Activated CD4-positive, CD25-positive, alpha-beta regulatory T cell treated with anti-CD3 and anti-CD28 coated beads, Interleukin-2, amount 50 U/mL, for 72 hours (primary cell): ENCODE measurements at regions not wholly inside any gene's neighbourhood (a gene's known extent, or its start where the extent isn't known, plus 50 kb on each side); places are given as distances from the start of the nearest gene placed in this dataset.
"Not testable (repeated sequence)": the region's sequence is repeated elsewhere in the genome, so short reads cannot be mapped to it uniquely, and the experiment has no call there.

ENCODE experiments used
- DNase-seq: peaks from one replicate; pipeline ENCODE4 v3.0.0; 2021

- no peak for DNase-seq
These were observed 496.4 kb downstream of the KIF20B start for GRCh38 chr10:90197766-90198165.

GRCh38 chr10:90199093-90199492, 497.7 kb downstream of the KIF20B start:
- no peak for DNase-seq

- DNase-seq, result no peak
These were observed 498.1 kb downstream of the KIF20B start for GRCh38 chr10:90199513-90199912.

GRCh38 chr10:90204131-90204955, 503.0 kb downstream of the KIF20B start:
- DNase-seq, result no peak

- no peak for DNase-seq
These were observed 503.5 kb downstream of the KIF20B start for GRCh38 chr10:90204956-90205314.

- no peak for DNase-seq
These were observed 503.9 kb downstream of the KIF20B start for GRCh38 chr10:90205340-90205739.

GRCh38 chr10:90213346-90213745, 512.0 kb downstream of the KIF20B start:
- no peak for DNase-seq

- no peak for DNase-seq
These were observed 517.5 kb downstream of the KIF20B start for GRCh38 chr10:90218846-90219245.

GRCh38 chr10:90222372-90222771, 521.0 kb downstream of the KIF20B start:
- DNase-seq, result no peak

GRCh38 chr10:90222939-90223338, 521.5 kb downstream of the KIF20B start:
- no peak for DNase-seq

- DNase-seq, result no peak
These were observed 523.6 kb downstream of the KIF20B start for GRCh38 chr10:90224791-90225566.

- no peak for DNase-seq
These were observed 525.1 kb downstream of the KIF20B start for GRCh38 chr10:90226517-90226916.

GRCh38 chr10:90227217-90227656, 525.8 kb downstream of the KIF20B start:
- DNase-seq, result no peak

- no peak for DNase-seq
These were observed 526.4 kb downstream of the KIF20B start for GRCh38 chr10:90227786-90228185.

GRCh38 chr10:90229486-90229885, 528.1 kb downstream of the KIF20B start:
- no peak for DNase-seq

- DNase-seq, result not testable (repeated sequence)
These were observed 532.4 kb downstream of the KIF20B start for GRCh38 chr10:90233805-90234204.

- no peak for DNase-seq
These were observed 544.2 kb downstream of the KIF20B start for GRCh38 chr10:90245623-90246022.

GRCh38 chr10:90250784-90251183, 549.4 kb downstream of the KIF20B start:
- not testable (repeated sequence) for DNase-seq

GRCh38 chr10:90269699-90270098, 568.3 kb downstream of the KIF20B start:
- no peak for DNase-seq

- DNase-seq, result no peak
These were observed 573.5 kb downstream of the KIF20B start for GRCh38 chr10:90274721-90275468.

- no peak for DNase-seq
These were observed 575.6 kb downstream of the KIF20B start for GRCh38 chr10:90276894-90277475.

- no peak for DNase-seq
These were observed 571.4 kb downstream of the HTR7 start for GRCh38 chr10:90286406-90286805.

GRCh38 chr10:90286941-90287340, 570.9 kb downstream of the HTR7 start:
- no peak for DNase-seq
